Fibroblast of lung (primary cell): ENCODE measurements at regions not wholly inside any gene's neighbourhood (a gene's known extent, or its start where the extent isn't known, plus 50 kb on each side); places are given as distances from the start of the nearest gene placed in this dataset.

Source experiments
- CTCF ChIP-seq, 2 donors: IDR thresholded peaks in 1 of 2; conservative IDR thresholded peaks in 1 of 2; 1 replicate in 1 of 2; 2 replicates in 1 of 2; pipeline ENCODE4 v1.5.1; 2011 to 2012; ENCODE audit warnings: low read length in 2 of 2, control low read depth in 1 of 2, inconsistent platforms in 1 of 2, low read depth in 1 of 2, mild to moderate bottlenecking in 1 of 2
- EZH2 ChIP-seq: IDR thresholded peaks from 2 replicates; pipeline ENCODE4 v1.5.1; 2012; ENCODE audit warnings: low read length, control low read depth, mild to moderate bottlenecking; ENCODE audit errors: missing control alignments

- TF ChIP-seq CTCF (conservative IDR thresholded peaks at IDR 0.05 in 1 of 2, IDR thresholded peaks at IDR 0.05 in 1 of 2; ENCODE audit: low read depth in 1 of 2, low read length in 2 of 2): no peak
- no peak for TF ChIP-seq EZH2
Measured at GRCh38 chr3:188064831-188065493, 89.0 kb upstream of the LPP start.
